ENCODE measurements at regions not wholly inside any gene's neighbourhood (a gene's known extent, or its start where the extent isn't known, plus 50 kb on each side); places are given as distances from the start of the nearest gene placed in this dataset.

- TF ChIP-seq, protein P1, sequence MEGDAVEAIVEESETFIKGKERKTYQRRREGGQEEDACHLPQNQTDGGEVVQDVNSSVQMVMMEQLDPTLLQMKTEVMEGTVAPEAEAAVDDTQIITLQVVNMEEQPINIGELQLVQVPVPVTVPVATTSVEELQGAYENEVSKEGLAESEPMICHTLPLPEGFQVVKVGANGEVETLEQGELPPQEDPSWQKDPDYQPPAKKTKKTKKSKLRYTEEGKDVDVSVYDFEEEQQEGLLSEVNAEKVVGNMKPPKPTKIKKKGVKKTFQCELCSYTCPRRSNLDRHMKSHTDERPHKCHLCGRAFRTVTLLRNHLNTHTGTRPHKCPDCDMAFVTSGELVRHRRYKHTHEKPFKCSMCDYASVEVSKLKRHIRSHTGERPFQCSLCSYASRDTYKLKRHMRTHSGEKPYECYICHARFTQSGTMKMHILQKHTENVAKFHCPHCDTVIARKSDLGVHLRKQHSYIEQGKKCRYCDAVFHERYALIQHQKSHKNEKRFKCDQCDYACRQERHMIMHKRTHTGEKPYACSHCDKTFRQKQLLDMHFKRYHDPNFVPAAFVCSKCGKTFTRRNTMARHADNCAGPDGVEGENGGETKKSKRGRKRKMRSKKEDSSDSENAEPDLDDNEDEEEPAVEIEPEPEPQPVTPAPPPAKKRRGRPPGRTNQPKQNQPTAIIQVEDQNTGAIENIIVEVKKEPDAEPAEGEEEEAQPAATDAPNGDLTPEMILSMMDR (IDR thresholded peaks at IDR 0.05), result no peak
- no peak for TF ChIP-seq POLR2A (IDR thresholded peaks at IDR 0.05; ENCODE audit: low read depth)
Measured at GRCh38 chr3:112744106-112744505, 102.6 kb downstream of the CD200R1L start.
